Transverse colon (tissue), 4 donors: ENCODE measurements at regions not wholly inside any gene's neighbourhood (a gene's known extent, or its start where the extent isn't known, plus 50 kb on each side); places are given as distances from the start of the nearest gene placed in this dataset.

Source experiments
- CTCF ChIP-seq, 5 experiments: fragments of 200-600 bp in 3 of 5; fragments of 450-650 bp in 2 of 5; sonication (generic) in 3 of 5; IDR thresholded peaks; 1 replicate in 2 of 5; 2 replicates in 3 of 5; pipeline ENCODE4 v1.5.1; 2016 to 2017; ENCODE audit warnings: antibody characterized with exemption in 5 of 5, inconsistent platforms in 3 of 5, mild to moderate bottlenecking in 2 of 5, moderate library complexity in 1 of 5
- EP300 ChIP-seq: sonication (generic); formaldehyde crosslinking; IDR thresholded peaks from one replicate; pipeline ENCODE4 v1.6.1; 2017; ENCODE audit warnings: antibody characterized with exemption, low read depth
- POLR2A ChIP-seq: fragments of 450-650 bp; IDR thresholded peaks from one replicate; pipeline ENCODE4 v1.6.1; 2016; ENCODE audit warnings: antibody characterized with exemption, mild to moderate bottlenecking, moderate library complexity
- POLR2AphosphoS5 ChIP-seq, 3 donors: sonication (generic); formaldehyde crosslinking; IDR thresholded peaks; one replicate each; pipeline ENCODE4 v1.6.1; 2016; ENCODE audit warnings: antibody characterized with exemption in 3 of 3

DNA sequence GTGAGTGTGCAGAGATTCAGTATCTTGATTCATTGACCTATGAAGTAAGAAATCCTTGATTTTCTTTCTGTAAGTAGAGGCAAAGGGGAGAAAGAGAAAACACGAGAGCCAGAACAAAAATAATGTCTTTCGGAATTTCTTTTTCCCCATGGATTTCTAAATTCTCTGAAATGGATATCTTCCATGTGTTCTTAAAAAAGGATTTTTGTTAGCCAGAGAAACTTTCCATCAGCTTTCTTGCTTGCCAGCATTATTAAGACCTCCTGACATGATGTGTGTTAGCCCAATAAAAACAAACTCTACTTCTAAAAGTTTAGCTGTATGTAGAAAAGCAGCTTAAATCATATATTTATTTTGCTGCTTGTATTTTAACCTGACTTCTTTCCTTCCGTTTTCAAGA, 122.3 kb upstream of the AADACL2 start:
- TF ChIP-seq POLR2A (no peak), CTCF (IDR thresholded peaks at IDR 0.05) (no peak), EP300 (no peak), POLR2AphosphoS5 (IDR thresholded peaks at IDR 0.05) (no peak)
